Prostate gland (tissue), 2 donors: ENCODE measurements at regions not wholly inside any gene's neighbourhood (a gene's known extent, or its start where the extent isn't known, plus 50 kb on each side); places are given as distances from the start of the nearest gene placed in this dataset.

Experiments used
- POLR2A ChIP-seq: fragments of 450-650 bp; IDR thresholded peaks from one replicate; pipeline ENCODE4 v1.6.1; 2016; ENCODE audit warnings: antibody characterized with exemption, mild to moderate bottlenecking
- POLR2AphosphoS5 ChIP-seq: sonication (generic); formaldehyde crosslinking; IDR thresholded peaks from one replicate; pipeline ENCODE4 v1.6.1; 2017; ENCODE audit warnings: antibody characterized with exemption
- TF ChIP-seq, protein P1 (sequence below), 4 experiments: fragments of 200-600 bp in 2 of 4; fragments of 450-650 bp in 2 of 4; sonication (generic) in 2 of 4; IDR thresholded peaks; 1 replicate in 3 of 4; 2 replicates in 1 of 4; pipeline ENCODE4 v1.5.1; 2016 to 2019; ENCODE audit warnings: antibody characterized with exemption in 4 of 4, mild to moderate bottlenecking in 2 of 4, moderate library complexity in 2 of 4

DNA sequence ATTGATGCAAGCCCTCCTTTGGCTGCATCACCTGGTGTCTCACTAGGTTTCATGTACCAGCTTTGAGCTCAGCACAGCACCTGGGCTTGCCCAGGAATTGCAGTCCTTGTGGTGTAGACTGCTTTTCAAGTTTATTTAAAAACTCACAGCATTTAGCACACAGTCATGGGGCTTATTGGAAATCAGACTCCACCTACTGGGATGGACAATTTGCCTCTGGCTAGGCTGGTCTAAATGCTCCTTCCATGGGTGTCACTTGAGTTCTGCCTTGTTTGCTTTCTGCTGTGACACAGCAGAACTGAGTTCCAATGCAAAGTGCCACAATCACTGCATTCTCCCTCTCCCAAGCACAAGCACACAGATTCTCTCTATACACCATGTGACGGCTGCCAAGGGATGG, 453.3 kb downstream of the GABRG2 start:
- TF ChIP-seq, protein P1, sequence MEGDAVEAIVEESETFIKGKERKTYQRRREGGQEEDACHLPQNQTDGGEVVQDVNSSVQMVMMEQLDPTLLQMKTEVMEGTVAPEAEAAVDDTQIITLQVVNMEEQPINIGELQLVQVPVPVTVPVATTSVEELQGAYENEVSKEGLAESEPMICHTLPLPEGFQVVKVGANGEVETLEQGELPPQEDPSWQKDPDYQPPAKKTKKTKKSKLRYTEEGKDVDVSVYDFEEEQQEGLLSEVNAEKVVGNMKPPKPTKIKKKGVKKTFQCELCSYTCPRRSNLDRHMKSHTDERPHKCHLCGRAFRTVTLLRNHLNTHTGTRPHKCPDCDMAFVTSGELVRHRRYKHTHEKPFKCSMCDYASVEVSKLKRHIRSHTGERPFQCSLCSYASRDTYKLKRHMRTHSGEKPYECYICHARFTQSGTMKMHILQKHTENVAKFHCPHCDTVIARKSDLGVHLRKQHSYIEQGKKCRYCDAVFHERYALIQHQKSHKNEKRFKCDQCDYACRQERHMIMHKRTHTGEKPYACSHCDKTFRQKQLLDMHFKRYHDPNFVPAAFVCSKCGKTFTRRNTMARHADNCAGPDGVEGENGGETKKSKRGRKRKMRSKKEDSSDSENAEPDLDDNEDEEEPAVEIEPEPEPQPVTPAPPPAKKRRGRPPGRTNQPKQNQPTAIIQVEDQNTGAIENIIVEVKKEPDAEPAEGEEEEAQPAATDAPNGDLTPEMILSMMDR (IDR thresholded peaks at IDR 0.05) = no peak
- no peak for TF ChIP-seq POLR2AphosphoS5
- no peak for TF ChIP-seq POLR2A
